ENCODE measurements at regions not wholly inside any gene's neighbourhood (a gene's known extent, or its start where the extent isn't known, plus 50 kb on each side); places are given as distances from the start of the nearest gene placed in this dataset.

DNA sequence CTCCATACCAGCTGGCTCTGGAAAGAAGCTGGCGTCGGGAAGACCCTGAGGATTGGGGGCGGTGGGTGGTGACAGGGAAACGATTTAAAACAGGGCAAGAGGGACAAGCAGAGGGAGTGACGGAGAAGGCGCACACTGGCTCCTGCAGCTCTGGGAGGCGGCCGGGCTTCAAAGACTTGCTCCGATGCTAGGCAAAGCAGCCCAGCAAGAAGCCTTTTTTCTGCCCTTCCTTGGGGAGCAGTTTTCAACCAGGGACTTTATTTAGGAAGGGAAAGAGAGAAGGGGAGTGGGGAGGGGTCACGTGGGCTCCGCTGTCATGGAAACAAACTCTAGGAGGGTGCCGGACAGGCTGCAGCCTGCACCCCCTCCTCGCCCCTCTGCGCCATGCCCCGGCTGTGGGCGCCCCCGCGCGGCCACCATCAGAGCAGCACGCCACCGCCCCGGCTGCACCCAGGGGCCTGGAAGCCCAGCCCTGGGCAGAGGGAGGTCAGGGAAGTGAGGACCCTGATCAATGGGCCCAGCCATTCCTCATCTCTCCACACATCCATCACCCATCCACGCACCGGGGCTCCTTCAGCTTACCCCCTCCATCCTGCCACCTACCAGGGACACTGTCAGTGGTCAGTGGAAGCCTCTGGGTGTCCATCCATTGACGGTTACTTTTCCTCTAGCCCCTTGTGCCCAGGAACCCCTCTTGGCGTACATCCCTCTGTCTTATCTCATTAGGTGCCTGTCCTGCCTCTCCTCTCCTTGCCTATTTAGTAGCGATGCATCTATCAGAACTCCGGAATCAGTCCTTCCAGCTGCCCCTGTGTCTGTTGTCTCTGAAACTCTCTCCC, 66.6 kb upstream of the CCDC167 start:
- TF ChIP-seq, protein P1, sequence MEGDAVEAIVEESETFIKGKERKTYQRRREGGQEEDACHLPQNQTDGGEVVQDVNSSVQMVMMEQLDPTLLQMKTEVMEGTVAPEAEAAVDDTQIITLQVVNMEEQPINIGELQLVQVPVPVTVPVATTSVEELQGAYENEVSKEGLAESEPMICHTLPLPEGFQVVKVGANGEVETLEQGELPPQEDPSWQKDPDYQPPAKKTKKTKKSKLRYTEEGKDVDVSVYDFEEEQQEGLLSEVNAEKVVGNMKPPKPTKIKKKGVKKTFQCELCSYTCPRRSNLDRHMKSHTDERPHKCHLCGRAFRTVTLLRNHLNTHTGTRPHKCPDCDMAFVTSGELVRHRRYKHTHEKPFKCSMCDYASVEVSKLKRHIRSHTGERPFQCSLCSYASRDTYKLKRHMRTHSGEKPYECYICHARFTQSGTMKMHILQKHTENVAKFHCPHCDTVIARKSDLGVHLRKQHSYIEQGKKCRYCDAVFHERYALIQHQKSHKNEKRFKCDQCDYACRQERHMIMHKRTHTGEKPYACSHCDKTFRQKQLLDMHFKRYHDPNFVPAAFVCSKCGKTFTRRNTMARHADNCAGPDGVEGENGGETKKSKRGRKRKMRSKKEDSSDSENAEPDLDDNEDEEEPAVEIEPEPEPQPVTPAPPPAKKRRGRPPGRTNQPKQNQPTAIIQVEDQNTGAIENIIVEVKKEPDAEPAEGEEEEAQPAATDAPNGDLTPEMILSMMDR (IDR thresholded peaks at IDR 0.05) = peak in 5 of 7 experiments; percentile 54 to 81 (median 75)
- TF ChIP-seq POLR2A (IDR thresholded peaks at IDR 0.05) = no peak
- no peak for TF ChIP-seq EP300 (IDR thresholded peaks at IDR 0.05)
